Islet precursor cell (in vitro differentiated cells): ENCODE measurements at regions not wholly inside any gene's neighbourhood (a gene's known extent, or its start where the extent isn't known, plus 50 kb on each side); places are given as distances from the start of the nearest gene placed in this dataset.
"Not testable (repeated sequence)": the region's sequence is repeated elsewhere in the genome, so short reads cannot be mapped to it uniquely, and the experiment has no call there.

Experiments used
- DNase-seq: peaks from one replicate; pipeline ENCODE4 v3.0.0-alpha.2; 2018

DNA sequence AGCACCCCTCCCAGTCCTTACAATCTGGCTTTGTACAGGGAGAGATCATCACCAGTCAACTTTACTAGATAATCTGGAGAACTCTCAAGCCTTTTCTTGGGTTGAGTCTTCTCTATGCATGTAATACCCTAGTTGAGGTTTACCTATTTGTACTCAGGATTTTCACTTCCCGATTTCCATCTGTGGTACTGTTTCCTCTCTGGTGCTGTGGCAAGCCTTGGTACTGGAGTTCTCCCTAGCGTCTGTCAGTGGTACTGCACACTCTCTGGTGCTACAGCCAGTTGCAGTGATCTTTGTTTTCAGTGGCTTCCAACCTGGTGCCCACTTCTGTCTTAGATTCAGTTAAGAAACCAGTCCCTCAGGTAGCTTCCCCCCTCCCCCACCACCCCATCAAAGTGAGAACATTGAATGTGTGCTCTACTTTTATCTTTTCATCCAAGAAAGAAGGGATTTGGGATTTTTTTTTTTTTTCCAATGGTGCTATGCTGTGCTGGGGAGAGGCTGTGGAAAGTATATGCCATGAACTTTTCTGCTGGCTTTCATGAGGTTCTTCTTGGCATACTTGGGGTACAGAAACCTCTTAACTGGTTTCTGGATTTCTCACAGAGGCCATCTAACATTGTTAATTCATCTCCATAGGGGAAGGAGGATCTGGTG lies 69.4 kb upstream of the EVL start:
- DNase-seq, result peak; percentile 81

GRCh38 chr14:99996951-99997571 lies 68.2 kb upstream of the EVL start:
- DNase-seq, result no peak

- not testable (repeated sequence) for DNase-seq
Measured at GRCh38 chr14:100000398-100000797, 64.8 kb upstream of the EVL start.

DNA sequence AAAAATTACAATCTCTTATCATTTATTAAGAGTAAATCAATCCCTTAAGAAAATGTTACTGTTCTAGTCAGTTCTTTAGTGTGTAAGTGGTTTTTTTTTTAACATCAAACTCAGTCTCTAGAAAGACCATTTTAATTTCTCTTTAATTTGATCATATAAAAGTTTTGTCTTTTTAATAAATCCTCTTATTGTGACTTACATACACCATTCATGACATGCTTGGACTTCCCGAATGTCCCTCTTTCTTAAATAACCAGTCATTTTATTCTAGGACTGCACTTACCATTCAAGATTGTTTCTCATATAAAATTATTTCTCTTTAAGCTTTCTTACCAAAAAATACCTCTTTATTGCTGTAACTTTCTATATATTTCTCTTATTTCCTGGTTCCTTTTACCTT lies 60.8 kb upstream of the EVL start:
- no peak for DNase-seq

- no peak for DNase-seq
Measured at GRCh38 chr14:100007254-100007653, 58.0 kb upstream of the EVL start.

- not testable (repeated sequence) for DNase-seq
Measured at GRCh38 chr14:100009802-100010201, 55.4 kb upstream of the EVL start.

- no peak for DNase-seq
Measured at GRCh38 chr14:100010679-100011078, 54.5 kb upstream of the EVL start.

- DNase-seq, result no peak
Measured at GRCh38 chr14:100011628-100012325, 53.4 kb upstream of the EVL start.

DNA sequence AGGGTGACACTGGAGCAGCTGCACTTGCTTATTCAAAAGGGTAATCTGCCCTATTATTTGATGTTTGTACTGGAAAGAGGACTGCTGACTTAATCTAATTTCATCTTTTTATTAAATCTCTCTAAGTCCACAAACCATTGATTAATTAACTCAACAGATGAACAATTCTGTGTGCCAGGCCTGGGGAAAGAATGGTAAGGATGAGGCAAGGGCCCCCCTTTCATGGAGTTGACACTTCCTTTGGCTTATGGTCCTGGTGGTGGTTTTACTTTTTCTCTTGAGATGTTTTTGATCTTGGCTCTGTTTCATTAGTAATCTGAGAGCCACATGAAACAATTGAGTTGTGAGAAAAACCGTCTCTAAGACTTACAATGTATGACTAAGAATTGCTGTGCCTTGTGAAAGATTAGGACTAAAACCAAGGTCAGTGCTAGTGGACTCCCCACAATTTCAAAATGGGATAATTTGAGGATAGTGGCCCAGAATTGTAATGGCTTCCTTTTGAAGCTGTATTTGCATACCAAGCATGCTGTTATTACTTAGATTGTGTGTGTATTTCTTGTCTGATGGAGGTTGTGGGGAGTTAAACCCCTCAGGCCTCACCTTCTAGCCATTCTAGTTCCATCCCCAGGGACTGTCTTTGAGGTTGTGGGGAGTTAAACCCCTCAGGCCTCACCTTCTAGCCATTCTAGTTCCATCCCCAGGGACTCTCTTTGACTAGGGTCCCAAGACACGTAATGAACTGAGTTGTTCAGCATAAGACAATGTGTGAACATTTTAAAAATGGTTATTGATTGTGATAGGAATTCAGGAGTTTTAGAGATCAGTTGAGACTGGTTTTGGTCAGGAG lies 52.5 kb upstream of the EVL start:
- DNase-seq, result no peak

DNA sequence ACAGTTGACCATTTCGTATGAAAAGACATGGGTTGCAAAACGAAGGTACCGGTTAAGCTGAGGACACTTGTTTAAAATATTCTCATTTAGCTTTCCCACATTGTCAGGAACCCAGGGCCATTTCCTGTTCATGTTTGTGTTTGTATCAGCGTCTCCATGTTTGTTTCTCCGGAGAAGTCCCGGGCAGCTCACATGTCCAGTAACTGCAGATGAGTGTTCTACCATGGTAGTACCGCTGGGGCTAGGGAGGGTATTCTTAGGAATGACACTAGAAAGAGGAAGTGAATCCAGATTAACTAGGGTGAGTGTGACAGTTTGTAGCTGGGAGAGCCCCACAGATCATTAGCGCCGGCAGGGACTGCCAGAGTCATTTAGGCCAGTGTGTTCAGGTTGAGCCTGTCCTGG lies 50.0 kb upstream of the EVL start:
- DNase-seq, result no peak
